Rectal smooth muscle tissue (tissue), 1 donor: ENCODE measurements at regions not wholly inside any gene's neighbourhood (a gene's known extent, or its start where the extent isn't known, plus 50 kb on each side); places are given as distances from the start of the nearest gene placed in this dataset.

Experiments used
- H3K27ac ChIP-seq: one replicate; pipeline ENCODE4 v1.7.0; 2013; ENCODE audit warnings: low read depth, low read length, inconsistent platforms
- H3K27me3 ChIP-seq: one replicate; pipeline ENCODE4 v1.7.0; 2013; ENCODE audit warnings: low read length; ENCODE audit not compliant: control insufficient read depth, insufficient read depth
- H3K36me3 ChIP-seq: one replicate; pipeline ENCODE4 v1.7.0; 2013; ENCODE audit warnings: low read length; ENCODE audit not compliant: control insufficient read depth, insufficient read depth
- H3K4me1 ChIP-seq: one replicate; pipeline ENCODE4 v1.7.0; 2013; ENCODE audit warnings: low read length; ENCODE audit not compliant: control insufficient read depth, insufficient read depth
- H3K4me3 ChIP-seq: one replicate; pipeline ENCODE4 v1.7.0; 2013; ENCODE audit warnings: low read length
- H3K9ac ChIP-seq: one replicate; pipeline ENCODE4 v1.7.0; 2013; ENCODE audit warnings: low read length

- Histone ChIP-seq H3K4me1 (peaks cover 17% of the 10 kb centered on the region), H3K36me3 (no peaks in the 10 kb centered on the region), H3K27ac (peak overlapping the region; percentile 90), H3K4me3 (peak overlapping the region; percentile 22), H3K9ac (peak overlapping the region; percentile 22), H3K27me3 (no peaks in the 10 kb centered on the region)
Measured at GRCh38 chr2:43159797-43160196, 66.6 kb downstream of the ZFP36L2 start.

GRCh38 chr2:43158259-43158880, 68.0 kb downstream of the ZFP36L2 start:
- Histone ChIP-seq H3K4me3 (peak overlapping the region; percentile 30), H3K27me3 (no peaks in the 10 kb centered on the region), H3K36me3 (no peaks in the 10 kb centered on the region), H3K4me1 (peaks cover 17% of the 10 kb centered on the region), H3K9ac (peak overlapping the region; percentile 12), H3K27ac (peak overlapping the region; percentile 90)

GRCh38 chr2:43157506-43158246, 68.7 kb downstream of the ZFP36L2 start:
- Histone ChIP-seq H3K4me3 (no peak overlapping the region), H3K36me3 (no peaks in the 10 kb centered on the region), H3K27ac (peak overlapping the region; percentile 90), H3K9ac (no peak overlapping the region), H3K4me1 (peaks cover 17% of the 10 kb centered on the region), H3K27me3 (no peaks in the 10 kb centered on the region)

GRCh38 chr2:43155851-43156411, 70.5 kb downstream of the ZFP36L2 start:
- Histone ChIP-seq H3K9ac (no peak overlapping the region), H3K36me3 (no peaks in the 10 kb centered on the region), H3K4me1 (peaks cover 17% of the 10 kb centered on the region), H3K27ac (no peak overlapping the region), H3K4me3 (no peak overlapping the region), H3K27me3 (no peaks in the 10 kb centered on the region)

- no peak overlapping the region for H3K9ac ChIP-seq
- H3K27ac ChIP-seq = no peak overlapping the region
- peaks cover 17% of the 10 kb centered on the region for H3K4me1 ChIP-seq
Measured at GRCh38 chr2:43154685-43155084, 71.7 kb downstream of the ZFP36L2 start.

GRCh38 chr2:43152741-43153647, 73.4 kb downstream of the ZFP36L2 start:
- no peaks in the 10 kb centered on the region for H3K36me3 ChIP-seq
- no peak overlapping the region for H3K27ac ChIP-seq
- no peak overlapping the region for H3K9ac ChIP-seq
- H3K4me3 ChIP-seq = no peak overlapping the region
- H3K4me1 ChIP-seq = peaks cover 4% of the 10 kb centered on the region
- no peaks in the 10 kb centered on the region for H3K27me3 ChIP-seq

More at GRCh38 chr2:43154685-43155084, 71.7 kb downstream of the ZFP36L2 start:
- Histone ChIP-seq H3K27me3 (no peaks in the 10 kb centered on the region), H3K4me3 (no peak overlapping the region), H3K36me3 (no peaks in the 10 kb centered on the region)

- no peak overlapping the region for H3K27ac ChIP-seq
Measured at GRCh38 chr2:43152186-43152585, 74.2 kb downstream of the ZFP36L2 start.

GRCh38 chr2:43149482-43150107, 76.8 kb downstream of the ZFP36L2 start:
- H3K27ac ChIP-seq = no peak overlapping the region
- H3K9ac ChIP-seq = no peak overlapping the region
- H3K4me1 ChIP-seq = no peaks in the 10 kb centered on the region
- no peak overlapping the region for H3K4me3 ChIP-seq
- no peaks in the 10 kb centered on the region for H3K36me3 ChIP-seq
- no peaks in the 10 kb centered on the region for H3K27me3 ChIP-seq

More at GRCh38 chr2:43152186-43152585, 74.2 kb downstream of the ZFP36L2 start:
- H3K9ac ChIP-seq = no peak overlapping the region
- no peaks in the 10 kb centered on the region for H3K4me1 ChIP-seq
- H3K27me3 ChIP-seq = no peaks in the 10 kb centered on the region
- no peak overlapping the region for H3K4me3 ChIP-seq
- H3K36me3 ChIP-seq = no peaks in the 10 kb centered on the region

- H3K9ac ChIP-seq = no peak overlapping the region
- H3K27ac ChIP-seq = no peak overlapping the region
- no peaks in the 10 kb centered on the region for H3K36me3 ChIP-seq
- H3K4me3 ChIP-seq = no peak overlapping the region
- no peaks in the 10 kb centered on the region for H3K4me1 ChIP-seq
- no peaks in the 10 kb centered on the region for H3K27me3 ChIP-seq
Measured at GRCh38 chr2:43146083-43146482, 80.3 kb downstream of the ZFP36L2 start.

- Histone ChIP-seq H3K4me3 (no peak overlapping the region), H3K36me3 (no peaks in the 10 kb centered on the region), H3K27ac (no peak overlapping the region), H3K9ac (no peak overlapping the region), H3K4me1 (no peaks in the 10 kb centered on the region), H3K27me3 (no peaks in the 10 kb centered on the region)
Measured at GRCh38 chr2:43144263-43144662, 82.1 kb downstream of the ZFP36L2 start.

- H3K9ac ChIP-seq = no peak overlapping the region
- no peaks in the 10 kb centered on the region for H3K36me3 ChIP-seq
- no peaks in the 10 kb centered on the region for H3K4me1 ChIP-seq
- no peak overlapping the region for H3K4me3 ChIP-seq
- H3K27ac ChIP-seq = no peak overlapping the region
- H3K27me3 ChIP-seq = no peaks in the 10 kb centered on the region
Measured at GRCh38 chr2:43143756-43144155, 82.7 kb downstream of the ZFP36L2 start.
